HepG2 (cell line): ENCODE measurements at regions not wholly inside any gene's neighbourhood (a gene's known extent, or its start where the extent isn't known, plus 50 kb on each side); places are given as distances from the start of the nearest gene placed in this dataset.

Source experiments
- ATAC-seq: fragments of 200-7000 bp; cut with Tn5 transposase; 3 replicates; pipeline ENCODE4 v1.9.1; 2020; ENCODE audit warnings: mild to moderate bottlenecking, moderate library complexity
- BruUV-seq: library from RNA; stranded (reverse); fragments of 400-500 nt; replicated peaks from 2 replicates; lab custom pipeline; 2021; lab: Mats Ljungman, UMichigan
- CTCF ChIA-PET: fragments of 300-600 bp; formaldehyde crosslinking; extraction: SDS; loops from one replicate; lab custom pipeline; 2021; ENCODE audit warnings: low total read pairs, inconsistent platforms, low intra/inter-chr PET ratio; lab: Yijun Ruan, JAX
- POLR2A ChIA-PET: fragments of 350-600 bp; sonication (Branson Sonifier 250); formaldehyde crosslinking; loops from one replicate; lab custom pipeline; 2020; ENCODE audit warnings: antibody characterized with exemption, inconsistent platforms; lab: Yijun Ruan, JAX
- DNase-seq: peaks from one replicate; pipeline ENCODE4 v3.0.0-alpha.2; 2015; ENCODE audit warnings: low spot score
- FAIRE-seq: peaks from 3 replicates; lab custom pipeline; 2011; peaks lifted over from hg19 to GRCh38; lab: Jason Lieb, UNC
- H2AFZ ChIP-seq: one replicate; pipeline ENCODE4 v1.6.1; 2011; ENCODE audit warnings: low read length, inconsistent platforms
- H3K27ac ChIP-seq: fragments of 300-600 bp; 3 replicates; pipeline ENCODE4 v1.8.0; 2011; ENCODE audit warnings: mixed run types, mild to moderate bottlenecking, mixed read lengths, low read length, inconsistent platforms; ENCODE audit not compliant: insufficient read depth; ENCODE audit errors: extremely low read length
- H3K27me3 ChIP-seq, 2 experiments: fragments of 200-600 bp in 1 of 2; 2 replicates in 1 of 2; 3 replicates in 1 of 2; pipeline versions ENCODE4 v1.6.0 to v1.8.0; 2011; ENCODE audit warnings: low read length in 2 of 2, mild to moderate bottlenecking in 2 of 2, moderate library complexity in 2 of 2, inconsistent platforms in 1 of 2; ENCODE audit not compliant: insufficient read depth in 2 of 2, control insufficient read depth in 1 of 2
- H3K36me3 ChIP-seq, 2 experiments: fragments of 200-600 bp in 1 of 2; replicated peaks in 1 of 2; 2 replicates in 1 of 2; 3 replicates in 1 of 2; pipeline versions ENCODE4 v1.5.1 to v1.8.0; 2011; ENCODE audit warnings: low read length in 2 of 2, inconsistent platforms in 1 of 2; ENCODE audit not compliant: insufficient read depth in 2 of 2, control insufficient read depth in 1 of 2
- H3K4me1 ChIP-seq: 2 replicates; pipeline ENCODE4 v1.5.1; 2012; ENCODE audit warnings: low read length, inconsistent platforms; ENCODE audit not compliant: insufficient read depth
- H3K4me2 ChIP-seq: 2 replicates; pipeline ENCODE4 v1.6.0; 2011; ENCODE audit warnings: low read depth, low read length, inconsistent platforms
- H3K4me3 ChIP-seq, 3 experiments: fragments of 200-600 bp in 1 of 3; sonication (generic), shearing (Covaris generic) in 1 of 3; replicated peaks in 1 of 3; 2 replicates each; pipeline ENCODE4 v1.5.1; 2011 to 2016; ENCODE audit warnings: low read length in 3 of 3, inconsistent platforms in 2 of 3, low read depth in 2 of 3, mild to moderate bottlenecking in 2 of 3, control low read depth in 1 of 3, mixed read lengths in 1 of 3; ENCODE audit not compliant: insufficient read depth in 1 of 3
- H3K79me2 ChIP-seq: one replicate; pipeline ENCODE4 v1.6.1; 2011; ENCODE audit warnings: low read length, inconsistent platforms; ENCODE audit not compliant: insufficient read depth
- H3K9ac ChIP-seq: 2 replicates; pipeline ENCODE4 v1.6.0; 2011; ENCODE audit warnings: mild to moderate bottlenecking, low read depth, low read length, inconsistent platforms; ENCODE audit not compliant: insufficient read depth
- H3K9me3 ChIP-seq: 2 replicates; pipeline ENCODE4 v1.5.1; 2012; ENCODE audit warnings: mild to moderate bottlenecking, low read length
- H4K20me1 ChIP-seq: 2 replicates; pipeline ENCODE4 v1.6.0; 2011; ENCODE audit warnings: inconsistent platforms, mild to moderate bottlenecking, low read length, moderate library complexity; ENCODE audit not compliant: insufficient read depth
- CBFB ChIP-seq: sonication (generic); formaldehyde crosslinking; IDR thresholded peaks from 2 replicates; pipeline ENCODE4 v1.4.0; 2020; ENCODE audit warnings: missing genetic modification reagents
- EED ChIP-seq: sonication (generic); formaldehyde crosslinking; IDR thresholded peaks from 2 replicates; pipeline ENCODE4 v1.5.0; 2020; ENCODE audit warnings: mild to moderate bottlenecking, missing genetic modification reagents
- JDP2 ChIP-seq: sonication (generic); formaldehyde crosslinking; IDR thresholded peaks from 2 replicates; pipeline ENCODE4 v1.8.1; 2022; ENCODE audit warnings: missing genetic modification reagents, borderline replicate concordance
- KLF16 ChIP-seq, 2 experiments: sonication (generic) in 1 of 2; formaldehyde crosslinking in 1 of 2; IDR thresholded peaks; 2 replicates each; pipeline versions ENCODE4 v1.6.1 to v1.8.0; 2016 to 2023; ENCODE audit warnings: missing genetic modification reagents in 2 of 2, missing compliant biosample characterization in 1 of 2
- MAFF ChIP-seq: IDR thresholded peaks from 2 replicates; pipeline ENCODE4 v1.6.1; 2011; ENCODE audit warnings: low read depth, low read length, improper control_type of control experiment
- MAFK ChIP-seq, 2 experiments: IDR thresholded peaks in 1 of 2; conservative IDR thresholded peaks in 1 of 2; 2 replicates each; pipeline ENCODE4 v1.6.1; 2011; ENCODE audit warnings: improper control_type of control experiment in 2 of 2, low read length in 2 of 2
- POLR2G ChIP-seq: fragments of 200-400 bp; formaldehyde crosslinking; IDR thresholded peaks from 2 replicates; pipeline ENCODE4 v1.6.1; 2018; ENCODE audit warnings: mild to moderate bottlenecking, low read depth, low read length, moderate library complexity
- RFX3 ChIP-seq: IDR thresholded peaks from 2 replicates; pipeline ENCODE4 v1.6.1; 2016; ENCODE audit warnings: missing biosample characterization, missing genetic modification reagents
- SNAPC2 ChIP-seq: sonication (generic); formaldehyde crosslinking; IDR thresholded peaks from 2 replicates; pipeline ENCODE4 v1.8.1; 2022; ENCODE audit warnings: mild to moderate bottlenecking, missing genetic modification reagents
- SRF ChIP-seq: IDR thresholded peaks from 2 replicates; pipeline ENCODE4 v1.6.1; 2011; ENCODE audit warnings: mild to moderate bottlenecking, low read depth, low read length, moderate library complexity
- SRY ChIP-seq: sonication (generic); formaldehyde crosslinking; IDR thresholded peaks from 2 replicates; pipeline ENCODE4 v1.8.0; 2022; ENCODE audit warnings: mild to moderate bottlenecking, missing genetic modification reagents
- TRIM24 ChIP-seq: sonication (generic); formaldehyde crosslinking; IDR thresholded peaks from 2 replicates; pipeline ENCODE4 v1.8.0; 2022; ENCODE audit warnings: mild to moderate bottlenecking, missing genetic modification reagents
- ZKSCAN1 ChIP-seq: fragments of 150-350 bp; IDR thresholded peaks from 2 replicates; pipeline ENCODE4 v1.6.1; 2014; ENCODE audit warnings: low read length
- ZNF33B ChIP-seq: sonication (generic); formaldehyde crosslinking; IDR thresholded peaks from 2 replicates; pipeline ENCODE4 v1.5.1; 2020; ENCODE audit warnings: mild to moderate bottlenecking, missing genetic modification reagents
- ZNF430 ChIP-seq: sonication (generic); formaldehyde crosslinking; IDR thresholded peaks from 2 replicates; pipeline ENCODE4 v1.9.0; 2021; ENCODE audit warnings: mild to moderate bottlenecking, missing genetic modification reagents
- ZNF44 ChIP-seq: sonication (generic); formaldehyde crosslinking; IDR thresholded peaks from 2 replicates; pipeline ENCODE4 v1.5.1; 2020; ENCODE audit warnings: mild to moderate bottlenecking, missing genetic modification reagents
- ZNF550 ChIP-seq: sonication (generic); formaldehyde crosslinking; IDR thresholded peaks from 2 replicates; pipeline ENCODE4 v1.4.0; 2020; ENCODE audit warnings: mild to moderate bottlenecking, missing genetic modification reagents, borderline replicate concordance
- ZNF552 ChIP-seq: sonication (generic); formaldehyde crosslinking; IDR thresholded peaks from 2 replicates; pipeline ENCODE4 v1.9.0; 2022; ENCODE audit warnings: missing genetic modification reagents, mild to moderate bottlenecking, borderline replicate concordance
- ZNF577 ChIP-seq: sonication (generic); formaldehyde crosslinking; IDR thresholded peaks from 2 replicates; pipeline ENCODE4 v1.4.0; 2020; ENCODE audit warnings: mild to moderate bottlenecking, low read depth, missing genetic modification reagents, borderline replicate concordance
- ZNF629 ChIP-seq: sonication (generic); formaldehyde crosslinking; conservative IDR thresholded peaks from 2 replicates; pipeline ENCODE4 v1.5.0; 2020; ENCODE audit warnings: missing genetic modification reagents
- ZNF652 ChIP-seq: IDR thresholded peaks from 2 replicates; pipeline ENCODE4 v1.6.1; 2016; ENCODE audit warnings: low read depth, borderline replicate concordance
- ZSCAN12 ChIP-seq: sonication (generic); formaldehyde crosslinking; IDR thresholded peaks from 2 replicates; pipeline ENCODE4 v1.9.0; 2021; ENCODE audit warnings: mild to moderate bottlenecking, missing genetic modification reagents
- ZSCAN25 ChIP-seq: sonication (generic); formaldehyde crosslinking; IDR thresholded peaks from 2 replicates; pipeline ENCODE4 v1.8.0; 2022; ENCODE audit warnings: mild to moderate bottlenecking, missing genetic modification reagents
- WGBS: methylation state at CpG from one replicate; pipeline ENCODE4 v1.1.6; 2017; ENCODE audit warnings: low lambda C conversion rate; 5-methylcytosine and 5-hydroxymethylcytosine counted together
- in situ Hi-C: cut with HindIII; loops from 2 replicates; pipeline ENCODE4 v1.10.0; 2017; ENCODE audit warnings: low pct_unique_long_range_greater_than_20kb; ENCODE audit not compliant: extremely low pct_ligation_motif_present
- intact Hi-C: fragments of 100-400 bp; cut with micrococcal nuclease; formaldehyde crosslinking; loops from one replicate; pipeline ENCODE4 v1.10.0; 2022; ENCODE audit not compliant: unreplicated experiment
- TF ChIP-seq, protein P1 (sequence below): sonication (generic); formaldehyde crosslinking; IDR thresholded peaks from 2 replicates; pipeline ENCODE4 v1.4.0; 2020; ENCODE audit warnings: missing genetic modification reagents, low read depth, mild to moderate bottlenecking, borderline replicate concordance

GRCh38 chr9:11182001-11182400, 569.2 kb upstream of the PTPRD start (continued):
- TF ChIP-seq ZNF430 (CRISPR knock-in tag) (no peak), SRF (no peak), ZNF652 (CRISPR knock-in tag) (no peak), SRY (CRISPR knock-in tag) (no peak), ZNF629 (CRISPR knock-in tag) (no peak), CBFB (no peak), ZNF44 (no peak), EED (CRISPR knock-in tag) (no peak), TRIM24 (CRISPR knock-in tag) (no peak)
- TF ChIP-seq, protein P1, sequence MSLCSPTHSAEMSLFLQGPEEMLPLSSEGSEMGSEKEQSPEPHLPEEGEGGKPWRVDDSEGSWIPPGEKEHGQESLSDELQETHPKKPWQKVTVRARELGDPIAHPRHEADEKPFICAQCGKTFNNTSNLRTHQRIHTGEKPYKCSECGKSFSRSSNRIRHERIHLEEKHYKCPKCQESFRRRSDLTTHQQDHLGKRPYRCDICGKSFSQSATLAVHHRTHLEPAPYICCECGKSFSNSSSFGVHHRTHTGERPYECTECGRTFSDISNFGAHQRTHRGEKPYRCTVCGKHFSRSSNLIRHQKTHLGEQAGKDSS, result no peak

- POLR2A ChIA-PET, result no interaction called here
- Histone ChIP-seq H3K9me3 (peaks cover 88% of the 10 kb centered on the region), H4K20me1 (no peaks in the 10 kb centered on the region), H3K9ac (no peak overlapping the region), H2AFZ (no peak overlapping the region), H3K36me3 (no peaks in the 10 kb centered on the region), H3K27me3 (no peaks in the 10 kb centered on the region), H3K4me1 (no peaks in the 10 kb centered on the region), H3K79me2 (no peaks in the 10 kb centered on the region), H3K4me2 (no peak overlapping the region), H3K27ac (no peak overlapping the region), H3K4me3 (no peak overlapping the region)
- BruUV-seq, result no TSS peak
- intact Hi-C loops, result no loop called here
- FAIRE-seq (no peak), ATAC-seq (no peak), DNase-seq (no peak)
- CTCF ChIA-PET, result no interaction called here
- 0% methylated on average over 1 of the region's 1 CpG for WGBS
- in situ Hi-C loops, result no loop called here
- no peak for TF ChIP-seq ZKSCAN1
- TF ChIP-seq SNAPC2 (CRISPR knock-in tag), result no peak
- TF ChIP-seq KLF16 (CRISPR knock-in tag; IDR thresholded peaks at IDR 0.05), result no peak
- no peak for TF ChIP-seq RFX3
- TF ChIP-seq JDP2 (CRISPR knock-in tag), result no peak
- TF ChIP-seq ZNF33B (CRISPR knock-in tag), result no peak
- no peak for TF ChIP-seq ZSCAN12 (CRISPR knock-in tag)
- TF ChIP-seq MAFK (conservative IDR thresholded peaks at IDR 0.05 in 1 of 2, IDR thresholded peaks at IDR 0.05 in 1 of 2; ENCODE audit: low read length in 2 of 2), result peak; percentile 57 to 64; a peak in 3 of 4 replicates
- TF ChIP-seq ZNF552, result no peak
- no peak for TF ChIP-seq SRY (CRISPR knock-in tag)
- TF ChIP-seq ZSCAN25 (CRISPR knock-in tag), result no peak
- TF ChIP-seq MAFF, result peak; percentile 31
- no peak for TF ChIP-seq POLR2G
- TF ChIP-seq ZNF550 (CRISPR knock-in tag), result no peak
- TF ChIP-seq ZNF577 (CRISPR knock-in tag), result no peak
These were observed 577.9 kb upstream of the PTPRD start for GRCh38 chr9:11190719-11191118.
